Esophagus muscularis mucosa (tissue), 4 donors: ENCODE measurements at regions not wholly inside any gene's neighbourhood (a gene's known extent, or its start where the extent isn't known, plus 50 kb on each side); places are given as distances from the start of the nearest gene placed in this dataset.

Source experiments
- DNase-seq: peaks from one replicate; pipeline ENCODE4 v3.0.0-alpha.2; 2017; ENCODE audit errors: extremely low spot score
- H3K27ac ChIP-seq, 4 donors: fragments of 200-600 bp; sonication (generic); replicated peaks in 1 of 4; 1 replicate in 3 of 4; 2 replicates in 1 of 4; pipeline ENCODE4 v1.5.1; 2016 to 2019; ENCODE audit warnings: mild to moderate bottlenecking in 1 of 4
- H3K27me3 ChIP-seq, 4 donors: fragments of 200-600 bp; sonication (generic); one replicate each; pipeline versions ENCODE4 v1.5.1 to v1.6.0; 2016 to 2019
- H3K36me3 ChIP-seq, 4 donors: fragments of 200-600 bp; sonication (generic); one replicate each; pipeline ENCODE4 v1.5.1; 2016 to 2019
- H3K4me1 ChIP-seq, 4 donors: fragments of 200-600 bp; sonication (generic); one replicate each; pipeline ENCODE4 v1.5.1; 2016 to 2019
- H3K4me3 ChIP-seq, 4 donors: fragments of 200-600 bp; sonication (generic); 1 replicate in 2 of 4; 2 replicates in 2 of 4; pipeline ENCODE4 v1.5.1; 2016 to 2019; ENCODE audit warnings: mild to moderate bottlenecking in 4 of 4, moderate library complexity in 1 of 4
- H3K9me3 ChIP-seq, 4 donors: fragments of 200-600 bp; sonication (generic); 1 replicate in 3 of 4; 2 replicates in 1 of 4; pipeline ENCODE4 v1.5.1; 2016 to 2019
- CTCF ChIP-seq, 3 experiments: fragments of 200-600 bp in 2 of 3; fragments of 450-650 bp in 1 of 3; sonication (generic) in 2 of 3; IDR thresholded peaks; one replicate each; pipeline ENCODE4 v1.5.1; 2017 to 2019; ENCODE audit warnings: antibody characterized with exemption in 3 of 3, mild to moderate bottlenecking in 2 of 3, moderate library complexity in 1 of 3
- EP300 ChIP-seq: sonication (generic); formaldehyde crosslinking; IDR thresholded peaks from one replicate; pipeline ENCODE4 v1.6.1; 2017; ENCODE audit warnings: antibody characterized with exemption
- POLR2A ChIP-seq: fragments of 450-650 bp; IDR thresholded peaks from one replicate; pipeline ENCODE4 v1.6.1; 2017; ENCODE audit warnings: antibody characterized with exemption, moderate library complexity, mild to moderate bottlenecking, low read depth
- POLR2AphosphoS5 ChIP-seq, 2 donors: sonication (generic); formaldehyde crosslinking; IDR thresholded peaks; one replicate each; pipeline ENCODE4 v1.6.1; 2017; ENCODE audit warnings: antibody characterized with exemption in 2 of 2
- WGBS: methylation state at CpG from one replicate; pipeline ENCODE4 v1.1.5; 2018; 5-methylcytosine and 5-hydroxymethylcytosine counted together
- intact Hi-C: fragments of 100-400 bp; cut with DNase I; formaldehyde crosslinking; loops from one replicate; pipeline ENCODE4 v1.15.1; 2023

- Histone ChIP-seq H3K4me3 (no peak overlapping the region), H3K27ac (no peak overlapping the region), H3K9me3 (no peaks in the 10 kb centered on the region), H3K27me3 (no peaks in the 10 kb centered on the region), H3K36me3 (no peaks in the 10 kb centered on the region), H3K4me1 (no peaks in the 10 kb centered on the region)
- intact Hi-C loops = no loop called here
- 69% methylated on average over 2 of the region's 2 CpGs for WGBS
- no peak for TF ChIP-seq POLR2A
- TF ChIP-seq CTCF (IDR thresholded peaks at IDR 0.05) = no peak
- TF ChIP-seq EP300 = no peak
- no peak for TF ChIP-seq POLR2AphosphoS5 (IDR thresholded peaks at IDR 0.05)
- no peak for DNase-seq
Measured at GRCh38 chr6:153852481-153852880, 186.6 kb upstream of the OPRM1 start.

- no peaks in the 10 kb centered on the region for H3K4me1 ChIP-seq
- no peak for DNase-seq
- H3K27ac ChIP-seq = no peak overlapping the region
- 90% methylated on average over 3 of the region's 3 CpGs for WGBS
- H3K9me3 ChIP-seq = no peaks in the 10 kb centered on the region
- H3K27me3 ChIP-seq = no peaks in the 10 kb centered on the region
- intact Hi-C loops = no loop called here
- TF ChIP-seq POLR2A = no peak
- TF ChIP-seq EP300 = no peak
- TF ChIP-seq CTCF (IDR thresholded peaks at IDR 0.05) = no peak
- no peak for TF ChIP-seq POLR2AphosphoS5 (IDR thresholded peaks at IDR 0.05)
- no peaks in the 10 kb centered on the region for H3K36me3 ChIP-seq
- H3K4me3 ChIP-seq = no peak overlapping the region
Measured at GRCh38 chr6:153852034-153852433, 187.0 kb upstream of the OPRM1 start.

GRCh38 chr6:153849072-153849779 lies 189.8 kb upstream of the OPRM1 start:
- TF ChIP-seq POLR2AphosphoS5 (IDR thresholded peaks at IDR 0.05) (no peak), EP300 (no peak), CTCF (IDR thresholded peaks at IDR 0.05) (no peak), POLR2A (no peak)
- Histone ChIP-seq H3K27me3 (no peaks in the 10 kb centered on the region), H3K36me3 (no peaks in the 10 kb centered on the region), H3K9me3 (no peaks in the 10 kb centered on the region), H3K4me3 (no peak overlapping the region), H3K4me1 (no peaks in the 10 kb centered on the region), H3K27ac (no peak overlapping the region)
- DNase-seq = no peak
- intact Hi-C loops = no loop called here
- 82% methylated on average over 1 of the region's 1 CpG for WGBS

GRCh38 chr6:153843420-153843819 lies 195.6 kb upstream of the OPRM1 start:
- DNase-seq = no peak
- Histone ChIP-seq H3K4me1 (peaks cover 0 to 6% (median 3%) of the 10 kb centered on the region in 4 donors), H3K36me3 (no peaks in the 10 kb centered on the region), H3K27me3 (no peaks in the 10 kb centered on the region), H3K9me3 (no peaks in the 10 kb centered on the region), H3K27ac (no peak overlapping the region), H3K4me3 (no peak overlapping the region)
- 85% methylated on average over 4 of the region's 4 CpGs for WGBS
- intact Hi-C loops = no loop called here
- TF ChIP-seq POLR2A (no peak), POLR2AphosphoS5 (IDR thresholded peaks at IDR 0.05) (no peak), EP300 (no peak), CTCF (IDR thresholded peaks at IDR 0.05) (no peak)

GRCh38 chr6:153842491-153842890 lies 196.5 kb upstream of the OPRM1 start:
- Histone ChIP-seq H3K36me3 (no peaks in the 10 kb centered on the region), H3K9me3 (no peaks in the 10 kb centered on the region), H3K4me3 (no peak overlapping the region), H3K27me3 (no peaks in the 10 kb centered on the region), H3K27ac (no peak overlapping the region), H3K4me1 (peaks cover 0 to 6% (median 3%) of the 10 kb centered on the region in 4 donors)
- no peak for DNase-seq
- intact Hi-C loops = no loop called here
- WGBS = 83% methylated on average over 9 of the region's 9 CpGs
- TF ChIP-seq EP300 (no peak), POLR2A (no peak), POLR2AphosphoS5 (IDR thresholded peaks at IDR 0.05) (no peak), CTCF (IDR thresholded peaks at IDR 0.05) (no peak)
